ENCODE measurements at regions not wholly inside any gene's neighbourhood (a gene's known extent, or its start where the extent isn't known, plus 50 kb on each side); places are given as distances from the start of the nearest gene placed in this dataset.

DNA sequence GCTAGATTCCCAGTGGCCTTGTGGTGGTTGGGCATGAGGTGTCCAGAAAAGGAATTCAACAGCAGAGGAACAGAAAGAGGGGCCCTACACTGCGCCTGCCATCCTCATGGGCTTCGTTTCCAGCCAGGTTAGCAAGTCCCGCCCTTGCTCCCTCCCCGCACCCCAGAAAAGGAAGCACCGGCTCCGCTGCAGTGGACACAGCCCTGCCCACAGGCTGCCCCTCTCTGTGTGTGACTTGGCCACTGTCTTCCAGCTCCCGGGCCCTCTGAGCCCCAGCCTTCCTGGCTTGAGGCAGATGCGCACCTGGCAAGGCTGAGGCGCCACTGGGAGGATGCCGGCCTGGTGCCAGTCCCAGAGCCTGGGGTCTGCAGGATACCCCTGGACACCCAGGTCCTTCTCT, 305.0 kb upstream of the IRX4 start:
- DNase-seq: no peak

DNA sequence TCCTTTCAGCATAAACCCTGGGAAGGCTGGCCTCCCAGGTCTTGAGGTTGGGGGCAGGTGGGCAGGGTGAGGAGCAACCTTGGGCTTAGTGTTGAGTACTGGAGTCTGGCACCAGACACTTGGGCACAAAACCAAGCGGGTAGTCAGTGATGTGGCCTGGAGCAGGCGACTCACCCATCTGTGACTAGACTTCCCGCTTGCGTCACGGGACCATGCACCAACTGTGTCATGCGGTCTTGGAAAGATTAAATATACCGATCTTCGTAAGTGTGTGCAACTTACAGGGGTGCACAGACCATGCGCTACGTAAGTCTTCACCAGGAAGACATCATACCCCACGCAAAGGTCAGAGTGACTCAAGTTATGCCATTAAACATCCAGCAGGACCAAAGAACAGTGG, 304.4 kb upstream of the IRX4 start:
- DNase-seq: no peak

DNA sequence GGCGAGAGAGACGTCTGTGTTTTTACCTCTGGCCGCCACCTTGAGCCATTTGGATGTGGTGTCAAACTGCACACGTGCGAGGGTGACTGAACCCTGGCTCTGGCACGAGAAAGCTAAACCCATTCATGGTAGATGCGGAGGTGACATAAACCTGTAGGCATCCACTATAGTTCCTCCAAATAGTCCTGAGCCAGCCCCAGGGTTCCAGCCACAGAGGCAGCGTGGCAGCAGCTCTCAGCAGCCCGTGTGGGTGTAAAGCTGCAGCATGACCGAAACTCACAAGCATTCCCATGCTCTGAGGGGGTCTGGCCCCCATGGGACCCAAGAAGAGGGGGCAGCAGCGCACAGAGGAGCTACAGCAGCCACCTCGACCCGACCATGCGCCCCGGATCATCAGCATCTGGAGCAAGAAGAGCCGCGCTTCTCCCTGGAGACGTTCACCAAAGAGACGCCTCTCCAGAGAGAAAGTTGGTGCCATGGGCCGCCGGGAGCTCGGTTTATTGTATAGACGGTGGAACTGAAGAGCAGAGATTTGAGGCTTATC, 303.8 kb upstream of the IRX4 start:
- no peak for DNase-seq

DNA sequence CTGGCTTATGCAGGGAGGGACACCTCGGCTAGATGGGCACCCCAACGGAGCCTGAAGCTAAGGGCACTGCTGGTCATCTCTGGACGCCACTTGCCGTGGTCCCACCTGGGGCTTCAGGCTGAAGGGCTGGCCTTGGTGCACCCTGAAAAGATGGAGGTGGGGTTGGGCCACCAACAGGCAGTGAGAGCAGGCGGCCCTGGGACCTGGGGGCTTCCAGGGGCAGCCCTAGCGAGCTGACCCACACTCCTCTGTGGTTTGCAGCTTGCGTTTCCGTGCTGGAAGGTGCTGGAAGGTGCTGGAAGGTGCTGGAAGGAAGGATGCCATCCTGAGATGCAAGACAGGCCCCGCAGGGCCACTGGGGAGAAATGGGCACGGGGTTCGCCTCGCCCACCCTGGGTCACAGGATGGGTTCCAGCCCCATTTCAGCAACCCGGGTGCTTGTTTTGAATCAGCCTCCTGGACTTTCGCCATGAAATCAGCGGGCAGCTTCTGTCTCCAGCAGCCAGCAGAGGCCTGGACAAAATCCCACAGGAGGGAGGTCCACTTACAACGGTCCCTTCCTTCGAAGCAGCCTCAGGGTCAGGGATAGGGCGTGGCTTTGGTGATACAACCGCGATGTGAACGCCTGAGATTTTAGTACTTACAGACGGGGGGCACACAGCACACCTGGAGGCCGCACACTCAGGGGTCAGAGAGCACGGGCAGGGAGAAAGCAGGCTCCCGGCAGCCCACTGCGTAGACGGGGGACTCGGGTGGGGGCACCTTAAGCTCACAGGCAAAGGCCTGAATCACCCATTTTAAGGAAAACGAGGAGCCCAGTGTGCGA, 303.1 kb upstream of the IRX4 start:
- DNase-seq: no peak

DNA sequence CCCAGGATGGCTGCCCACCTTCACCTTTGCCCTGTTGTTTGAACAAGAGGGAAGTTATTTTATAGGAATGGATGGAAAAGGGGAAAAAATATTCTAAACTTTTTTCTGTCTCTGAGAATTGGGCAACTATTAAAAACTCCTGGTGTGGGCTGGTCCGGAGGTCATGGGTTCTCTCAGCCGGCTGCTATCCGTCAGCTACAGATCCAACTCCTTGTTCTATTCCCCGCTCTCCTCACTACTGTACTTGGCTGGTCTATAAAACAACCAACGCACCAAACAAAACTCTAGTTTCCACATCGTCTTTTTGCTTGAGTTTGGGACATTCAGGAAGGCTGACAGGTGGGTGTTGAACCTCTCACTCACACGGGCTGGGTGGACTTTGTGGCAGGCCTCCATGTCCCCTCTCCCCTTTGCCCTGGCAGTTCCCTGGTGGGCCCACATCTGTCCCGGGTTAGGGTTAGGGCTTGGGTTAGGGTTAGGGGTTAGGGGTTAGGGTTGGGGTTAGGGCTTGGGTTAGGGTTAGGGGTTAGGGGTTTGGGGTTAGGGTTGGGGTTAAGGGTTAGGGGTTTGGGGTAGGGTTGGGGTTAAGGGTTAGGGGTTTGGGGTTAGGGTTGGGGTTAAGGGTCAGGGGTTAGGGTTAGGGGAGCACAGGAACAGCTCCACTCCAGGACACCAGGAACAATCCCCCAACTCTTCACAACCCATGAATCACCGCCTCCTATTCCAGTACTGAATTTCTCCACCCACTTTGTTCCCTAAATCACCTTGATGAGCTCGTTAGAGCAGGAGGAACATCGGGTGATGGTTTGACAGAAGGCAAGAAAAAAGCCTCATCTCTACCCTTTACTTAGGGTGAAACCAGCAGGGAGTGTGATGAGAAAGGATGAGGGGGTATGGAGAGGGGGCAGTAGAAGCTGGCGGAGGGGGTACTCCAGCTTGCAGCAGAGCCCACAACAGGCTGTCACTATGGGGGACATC, 302.1 kb upstream of the IRX4 start:
- DNase-seq: no peak

DNA sequence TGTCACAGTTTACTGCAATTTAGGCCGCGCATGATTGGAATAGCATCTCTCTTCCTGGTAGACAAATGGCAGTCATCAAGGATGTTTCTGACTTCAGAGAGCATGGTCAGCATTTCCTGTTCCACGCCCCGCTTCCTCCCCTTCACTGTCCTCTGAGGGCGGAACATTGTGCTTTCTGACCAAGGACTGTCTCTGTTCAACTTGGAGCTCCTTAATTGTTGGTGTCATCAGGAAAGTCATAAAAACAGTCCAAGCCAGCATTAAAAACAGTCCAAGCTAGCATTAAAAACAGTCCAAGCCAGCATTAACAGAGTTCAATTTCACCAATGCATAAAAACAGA, 301.3 kb upstream of the IRX4 start:
- DNase-seq: no peak

DNA sequence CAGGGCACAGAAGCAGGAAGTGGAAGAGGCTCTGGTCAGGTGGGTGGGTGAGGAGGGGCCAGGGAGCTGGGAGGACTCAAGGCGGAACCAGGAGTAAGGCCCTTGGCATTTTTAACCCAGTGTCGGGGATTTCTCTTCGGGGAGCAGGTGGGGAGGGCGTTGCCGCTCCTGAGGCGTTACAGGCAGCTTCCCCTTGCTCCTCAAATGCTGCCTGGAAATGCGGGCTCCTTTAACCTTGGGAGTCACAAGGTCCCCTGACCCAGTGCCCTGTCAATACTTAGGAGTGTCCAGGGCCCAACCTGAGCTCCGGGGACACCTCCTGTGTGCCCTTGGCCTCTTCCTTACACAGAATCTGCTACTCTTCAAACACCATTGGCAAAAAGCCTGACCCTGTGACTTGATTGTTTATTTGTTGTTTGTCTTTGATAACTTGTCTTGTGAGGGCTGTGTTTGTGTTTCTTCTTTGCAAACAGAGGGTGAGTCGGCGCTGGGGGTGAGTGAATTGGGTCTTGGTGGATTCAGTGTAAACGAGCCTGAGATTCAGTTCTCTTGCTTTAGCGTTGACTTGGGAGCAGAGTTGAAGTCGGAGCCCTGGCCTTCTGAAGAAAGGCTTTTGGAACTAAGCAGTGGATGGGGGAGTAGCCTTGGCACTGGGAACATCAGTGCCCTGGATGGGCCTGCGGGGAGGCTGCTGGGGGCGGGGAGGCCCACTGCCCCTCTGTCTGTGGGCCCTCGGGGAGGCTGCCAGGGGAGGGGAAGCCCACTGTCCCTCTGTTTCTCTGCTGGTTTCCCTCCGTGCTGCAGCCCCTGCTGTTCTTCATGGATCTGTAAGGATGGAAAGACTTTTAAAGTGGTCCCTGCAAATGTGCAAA, 300.7 kb upstream of the IRX4 start:
- no peak for DNase-seq

DNA sequence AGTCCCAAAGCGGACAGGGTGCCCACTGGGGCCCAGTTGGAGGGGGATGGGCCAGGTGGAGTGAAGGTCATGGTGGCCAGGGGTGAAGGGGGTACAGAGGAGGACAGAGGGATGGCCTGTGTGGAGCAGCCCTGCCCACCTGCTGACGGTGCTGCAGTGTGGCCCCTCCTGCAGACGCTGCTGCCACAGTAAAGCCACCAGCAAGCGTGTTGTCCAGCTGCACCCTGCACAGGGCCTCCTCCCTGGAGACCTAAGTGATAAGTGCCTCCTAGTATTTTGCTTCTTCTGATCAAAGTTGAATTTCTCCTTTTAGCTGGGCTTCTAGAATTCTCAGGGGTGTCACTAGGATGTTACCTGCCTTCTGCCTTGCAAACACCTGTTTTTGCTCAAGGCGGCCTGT, 299.3 kb upstream of the IRX4 start:
- no peak for DNase-seq

DNA sequence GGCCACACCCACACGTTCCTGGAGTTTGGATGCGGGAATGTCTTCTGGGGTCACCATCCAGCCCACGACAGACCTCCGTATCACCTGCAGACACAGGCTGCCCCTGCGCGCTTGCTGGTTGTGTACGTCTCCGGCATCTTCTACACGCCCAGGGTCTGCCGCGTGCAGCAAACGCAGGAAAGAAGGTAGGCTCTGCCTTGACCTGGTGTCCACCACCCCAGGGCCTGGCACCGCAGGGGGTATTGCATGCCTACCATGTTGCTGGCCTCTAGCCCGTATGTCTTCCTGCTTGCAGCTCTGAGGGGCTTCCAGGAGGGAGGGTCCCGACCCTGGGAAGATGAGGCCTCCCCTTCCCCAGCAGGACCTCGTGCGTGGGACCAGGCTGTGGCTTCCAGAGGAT, 298.8 kb upstream of the IRX4 start:
- no peak for DNase-seq

DNA sequence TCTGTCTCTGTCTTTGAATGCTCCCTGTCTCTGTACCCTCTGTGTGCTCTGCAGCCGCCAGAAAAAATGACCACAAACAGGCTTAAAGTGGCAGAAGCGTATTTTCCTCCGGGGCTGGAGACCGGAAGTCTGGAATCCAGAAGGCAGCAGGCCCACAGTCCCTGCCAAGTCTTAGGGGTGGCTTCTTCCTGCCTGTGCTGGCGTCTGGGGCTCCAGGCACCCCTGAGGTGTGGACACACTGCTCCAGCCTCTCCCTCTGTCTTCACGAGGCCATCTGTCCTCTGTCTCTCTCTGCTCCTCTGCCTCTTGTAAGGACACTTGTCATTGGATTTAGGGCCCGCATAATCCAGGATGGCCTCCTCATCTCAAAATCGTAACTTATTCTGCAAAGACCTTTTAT, 298.4 kb upstream of the IRX4 start:
- no peak for DNase-seq

DNA sequence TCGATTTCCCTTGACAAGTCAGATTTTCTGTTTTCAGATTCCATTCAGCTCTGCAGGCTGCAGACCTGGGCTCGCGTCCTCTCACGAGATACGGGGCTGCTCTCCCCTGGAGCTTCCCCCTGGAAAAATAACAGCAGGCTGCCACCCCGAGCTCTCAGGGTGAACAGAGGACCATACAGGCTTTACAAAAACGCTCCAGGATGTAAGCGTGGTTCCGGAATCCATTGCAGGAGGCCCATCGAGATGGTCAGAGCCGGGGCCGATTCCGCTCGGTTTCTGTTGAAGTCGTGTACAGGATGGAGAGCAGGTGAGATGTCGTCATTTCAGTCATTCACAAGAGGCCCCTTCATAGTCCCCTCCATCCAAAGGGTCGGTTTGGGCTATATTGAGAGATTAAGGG, 297.7 kb upstream of the IRX4 start:
- no peak for DNase-seq

DNA sequence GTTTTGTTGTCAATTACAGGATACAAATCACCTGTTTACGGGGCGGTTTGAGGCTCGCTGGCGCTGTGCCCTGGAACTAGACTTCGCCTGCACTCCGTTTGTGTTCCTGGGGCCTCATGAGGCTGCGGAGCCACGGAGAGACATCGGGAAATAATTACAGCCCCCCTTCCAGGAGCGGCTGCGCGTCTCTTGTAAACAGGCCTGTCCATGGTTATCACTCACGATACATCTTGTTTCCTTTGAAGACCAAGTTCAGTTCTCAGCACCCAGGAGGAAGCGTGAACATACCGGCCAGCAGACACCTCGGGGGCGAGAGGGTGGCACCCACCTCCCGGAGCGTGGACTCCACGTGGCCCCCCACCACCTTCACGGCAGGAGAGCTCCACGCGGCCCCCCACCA, 297.1 kb upstream of the IRX4 start:
- no peak for DNase-seq

DNA sequence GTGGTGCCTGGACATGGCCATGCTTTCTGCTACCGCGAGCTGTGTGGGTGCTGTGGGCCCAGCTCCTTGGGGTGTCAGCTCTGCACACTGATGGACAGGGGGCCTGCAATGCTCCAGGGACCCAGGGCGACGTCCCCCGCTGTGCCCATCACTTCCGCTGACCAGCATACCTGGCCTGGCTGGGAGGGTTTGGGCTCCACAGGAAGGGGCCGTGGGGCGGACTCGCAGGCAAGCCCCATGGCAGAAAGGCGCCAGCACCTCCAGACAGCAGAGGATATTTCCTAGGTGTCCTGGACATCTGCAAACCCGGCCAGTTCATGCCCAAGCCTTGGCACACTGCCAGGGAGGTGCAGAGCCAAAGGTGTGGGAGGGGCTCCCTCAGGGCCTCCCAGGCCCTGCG, 295.8 kb upstream of the IRX4 start:
- DNase-seq: no peak

DNA sequence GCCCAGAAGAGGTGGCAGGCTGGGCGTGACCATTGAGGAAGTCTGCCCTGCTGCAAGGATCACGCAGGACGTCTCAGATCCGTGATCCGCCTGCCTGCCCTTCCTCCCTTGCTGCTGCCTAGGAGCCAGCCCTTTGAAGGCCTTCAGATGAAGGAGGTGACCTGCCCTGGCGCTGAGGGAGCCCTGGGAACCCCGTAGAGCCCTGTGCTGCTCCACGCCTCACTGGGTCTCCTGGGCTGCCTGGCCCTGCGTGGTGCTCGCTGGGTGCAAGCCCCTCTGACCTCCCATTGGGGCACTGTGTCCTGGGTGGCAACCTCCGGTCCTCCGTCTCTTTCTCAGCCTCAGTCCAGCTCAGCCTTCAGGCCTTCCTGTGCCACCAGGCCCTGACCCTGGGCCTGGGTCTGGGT, 295.3 kb upstream of the IRX4 start:
- DNase-seq: no peak

DNA sequence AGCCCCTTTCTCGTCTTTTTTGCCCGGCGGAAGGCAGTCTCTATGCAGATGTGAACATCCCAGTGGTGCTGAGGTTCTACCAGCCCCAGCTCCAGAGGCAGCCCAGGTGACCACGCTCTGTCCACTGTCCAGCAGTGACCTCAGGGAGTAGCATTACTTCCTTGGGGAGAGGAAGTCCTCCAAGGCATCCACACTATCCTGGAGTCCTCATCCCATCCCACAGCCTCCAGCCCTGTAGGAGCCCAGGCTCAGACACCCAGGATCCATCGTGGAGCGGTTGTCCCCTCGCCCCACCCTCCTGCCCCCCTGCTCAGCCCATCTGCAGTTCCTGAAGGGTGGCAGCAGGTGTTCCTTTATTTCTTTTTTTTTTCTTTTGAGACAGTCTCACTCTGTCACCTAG, 294.5 kb upstream of the IRX4 start:
- DNase-seq: no peak

DNA sequence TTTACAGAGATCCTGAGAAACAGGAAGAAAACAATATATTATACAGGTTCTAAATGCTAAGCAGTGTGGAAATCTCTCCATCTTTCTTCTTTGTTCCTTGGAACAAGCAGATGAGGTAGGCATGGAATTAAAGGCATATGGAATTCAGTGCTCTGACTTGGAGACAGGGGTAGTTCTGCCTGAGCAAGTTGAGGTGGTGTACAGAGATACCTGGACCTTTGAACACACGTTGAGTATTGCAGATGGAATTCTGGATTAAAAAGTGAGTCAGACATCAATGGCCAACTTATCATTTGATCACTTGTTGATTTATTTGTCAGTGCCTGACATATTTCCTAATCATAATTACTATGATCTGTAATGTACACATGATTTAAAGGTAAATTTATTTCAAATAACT, 293.9 kb upstream of the IRX4 start:
- no peak for DNase-seq

DNA sequence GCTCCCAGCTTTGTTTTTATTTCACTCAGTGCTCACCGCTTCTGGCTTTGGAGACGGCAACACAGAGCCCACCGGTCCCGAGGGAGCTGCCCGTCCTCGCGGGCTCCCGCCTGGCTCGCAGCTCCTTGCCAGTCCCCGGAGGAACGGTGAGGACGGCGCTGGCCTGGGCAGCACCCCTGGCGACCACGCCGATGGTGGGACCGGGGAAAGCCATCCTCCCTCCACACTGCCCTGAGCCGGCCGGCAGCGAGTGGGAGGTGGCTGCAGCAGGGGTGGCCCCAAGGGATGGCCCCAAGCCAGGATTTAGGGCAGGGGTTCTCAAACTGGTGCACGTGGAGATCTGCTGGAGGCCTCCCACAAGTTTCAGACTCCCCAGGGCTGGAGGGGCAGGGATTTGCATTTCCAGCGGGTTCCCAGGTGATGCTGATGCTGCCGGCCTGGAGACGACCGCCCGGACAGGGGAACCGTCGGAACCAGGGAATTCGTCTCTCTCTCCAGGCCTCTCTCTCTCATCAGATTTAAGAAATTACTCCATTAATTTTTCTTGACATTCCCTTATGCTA, 293.2 kb upstream of the IRX4 start:
- DNase-seq: no peak

DNA sequence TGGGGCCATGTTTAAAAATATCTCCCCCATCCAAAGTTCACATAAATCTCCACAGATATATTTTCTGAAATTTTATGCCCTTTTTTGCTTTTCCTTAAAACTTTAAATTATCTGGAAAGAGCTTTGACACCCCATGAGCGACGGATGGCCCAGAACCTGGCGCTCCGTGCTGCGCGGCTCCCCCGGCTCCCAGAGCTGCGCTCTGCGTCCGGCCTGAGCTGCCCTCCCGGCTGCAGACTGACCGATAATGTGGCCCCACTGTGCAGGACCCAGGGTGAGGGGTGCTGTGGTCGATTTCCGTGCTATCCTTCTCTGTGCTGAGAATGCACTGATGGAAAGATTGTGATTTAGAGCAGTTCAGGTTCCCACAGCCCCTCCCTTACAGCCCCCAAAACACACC, 292.3 kb upstream of the IRX4 start:
- no peak for DNase-seq

DNA sequence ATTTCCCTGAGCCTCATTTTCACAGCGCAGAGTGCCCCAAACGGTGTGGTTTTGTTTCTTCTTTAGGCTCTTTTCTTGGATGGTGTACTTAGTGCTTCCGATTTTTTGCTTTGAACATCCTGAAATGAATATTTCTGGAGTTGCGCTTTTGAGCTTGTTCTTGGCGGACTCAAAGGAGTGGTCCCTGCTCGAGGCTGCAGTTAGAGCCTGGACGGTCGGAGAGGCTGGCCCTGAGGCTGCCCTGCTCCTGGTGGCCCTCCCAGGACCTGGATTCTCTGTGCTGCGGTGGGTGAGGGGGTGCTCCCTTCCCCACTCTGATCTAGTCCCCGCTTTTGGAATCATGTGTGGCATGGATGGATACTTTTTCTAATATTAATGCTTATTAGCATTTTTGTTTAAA, 291.8 kb upstream of the IRX4 start:
- DNase-seq: no peak

DNA sequence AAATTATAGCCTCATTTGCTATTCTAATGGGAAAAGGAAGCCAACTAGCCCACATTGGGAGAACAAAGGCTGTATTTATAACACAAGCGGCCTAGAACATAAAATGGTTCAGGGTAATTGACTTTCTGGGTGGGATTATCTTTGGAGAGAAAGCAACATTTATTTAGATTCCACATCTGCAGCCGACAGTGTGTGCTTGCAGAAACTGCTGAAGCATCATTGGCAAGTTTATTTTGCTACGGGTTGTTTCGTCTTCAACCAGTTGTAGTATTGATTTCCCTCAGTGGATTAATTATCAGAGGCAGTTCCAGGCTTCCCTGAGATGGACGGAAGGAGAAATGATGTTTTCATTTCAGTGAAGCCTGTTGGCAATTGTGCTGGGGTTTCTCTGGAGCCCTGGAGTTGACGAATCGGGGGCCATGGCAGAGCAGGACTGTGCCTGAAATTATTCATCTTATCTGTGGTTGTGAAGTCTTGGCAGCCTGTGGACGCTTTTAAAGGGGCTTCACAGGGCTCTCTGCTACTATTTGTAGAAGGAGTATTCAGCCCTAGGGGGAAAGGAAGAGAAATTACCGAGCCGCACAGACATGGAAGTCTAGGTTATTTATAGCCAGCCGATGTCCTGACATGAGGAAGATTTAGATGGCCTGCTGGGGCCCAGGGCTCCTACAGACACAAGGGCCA, 290.6 kb upstream of the IRX4 start:
- DNase-seq: peak; percentile 42

DNA sequence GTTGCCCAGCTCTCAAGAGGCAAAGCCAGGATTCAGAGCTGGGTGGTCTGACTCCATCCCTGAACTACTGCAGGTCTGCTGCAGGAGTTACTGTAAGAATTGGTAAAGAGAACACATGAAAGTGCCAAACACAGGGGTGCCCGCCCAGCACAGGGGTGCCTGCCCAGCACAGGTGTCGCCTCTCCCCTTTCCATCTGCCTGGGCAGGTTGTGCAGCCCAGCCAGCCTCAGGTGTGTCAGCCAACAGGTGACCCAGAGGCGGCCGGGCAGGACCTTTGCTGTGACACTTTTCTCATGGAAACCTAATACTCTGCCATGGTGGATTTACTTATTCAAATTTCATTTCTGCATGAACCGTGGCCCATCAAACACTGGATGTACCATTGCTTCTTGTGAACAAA, 289.7 kb upstream of the IRX4 start:
- no peak for DNase-seq

All from muscle of arm (tissue), 1 donor.